ENCODE measurements at regions not wholly inside any gene's neighbourhood (a gene's known extent, or its start where the extent isn't known, plus 50 kb on each side); places are given as distances from the start of the nearest gene placed in this dataset.
"Not testable (repeated sequence)": the region's sequence is repeated elsewhere in the genome, so short reads cannot be mapped to it uniquely, and the experiment has no call there.

DNA sequence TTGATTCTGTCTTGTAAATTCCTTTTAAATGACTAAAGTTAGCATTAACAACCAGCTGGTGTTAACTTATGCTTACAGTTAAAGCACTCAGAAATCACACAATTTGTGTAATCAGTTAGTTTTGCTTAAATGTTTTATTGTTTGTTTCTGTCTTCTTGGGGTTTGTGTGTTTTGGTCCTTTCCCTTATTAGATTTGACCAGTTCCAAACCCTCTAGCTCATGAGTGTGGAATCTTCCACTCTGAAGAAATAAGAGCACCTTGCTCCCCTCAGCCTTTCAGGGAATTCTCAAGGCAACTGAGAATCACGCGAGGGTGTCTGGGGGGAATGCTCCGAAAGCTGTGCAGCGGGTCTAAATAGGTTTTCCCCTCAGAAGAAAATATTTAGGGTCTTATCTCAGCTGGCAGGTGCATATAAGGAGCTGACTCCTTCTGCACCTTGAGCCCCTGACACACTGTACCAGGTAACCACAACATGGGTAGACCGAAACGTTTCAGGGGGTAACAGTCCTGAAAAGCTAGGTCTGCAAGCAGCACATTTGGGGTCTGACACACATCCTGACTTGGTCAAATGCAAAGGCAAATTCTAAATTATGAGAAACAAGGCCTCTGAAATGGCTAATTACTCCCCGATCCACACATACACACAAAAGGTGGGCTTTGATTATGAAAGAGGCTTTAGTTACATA is 188.1 kb upstream of the ETV3 start:
- H3K79me2 ChIP-seq (ENCODE audit: insufficient read depth, low read length), result no peaks in the 10 kb centered on the region
- TF ChIP-seq, protein P1, sequence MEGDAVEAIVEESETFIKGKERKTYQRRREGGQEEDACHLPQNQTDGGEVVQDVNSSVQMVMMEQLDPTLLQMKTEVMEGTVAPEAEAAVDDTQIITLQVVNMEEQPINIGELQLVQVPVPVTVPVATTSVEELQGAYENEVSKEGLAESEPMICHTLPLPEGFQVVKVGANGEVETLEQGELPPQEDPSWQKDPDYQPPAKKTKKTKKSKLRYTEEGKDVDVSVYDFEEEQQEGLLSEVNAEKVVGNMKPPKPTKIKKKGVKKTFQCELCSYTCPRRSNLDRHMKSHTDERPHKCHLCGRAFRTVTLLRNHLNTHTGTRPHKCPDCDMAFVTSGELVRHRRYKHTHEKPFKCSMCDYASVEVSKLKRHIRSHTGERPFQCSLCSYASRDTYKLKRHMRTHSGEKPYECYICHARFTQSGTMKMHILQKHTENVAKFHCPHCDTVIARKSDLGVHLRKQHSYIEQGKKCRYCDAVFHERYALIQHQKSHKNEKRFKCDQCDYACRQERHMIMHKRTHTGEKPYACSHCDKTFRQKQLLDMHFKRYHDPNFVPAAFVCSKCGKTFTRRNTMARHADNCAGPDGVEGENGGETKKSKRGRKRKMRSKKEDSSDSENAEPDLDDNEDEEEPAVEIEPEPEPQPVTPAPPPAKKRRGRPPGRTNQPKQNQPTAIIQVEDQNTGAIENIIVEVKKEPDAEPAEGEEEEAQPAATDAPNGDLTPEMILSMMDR (IDR thresholded peaks at IDR 0.05; ENCODE audit: insufficient read depth, low read depth, low read length), result no peak
- TF ChIP-seq EZH2 (IDR thresholded peaks at IDR 0.05; ENCODE audit: insufficient read depth, low read length), result no peak
- no peak overlapping the region for H3K9ac ChIP-seq (ENCODE audit: low read length)
- H2AFZ ChIP-seq (ENCODE audit: low read depth, low read length), result no peak overlapping the region
- Mint-ChIP-seq H3K4me3 (ENCODE audit: unreplicated experiment) (no peak overlapping the region), H3K27ac (ENCODE audit: unreplicated experiment) (no peak overlapping the region), H3K4me1 (ENCODE audit: low read depth, unreplicated experiment) (peaks cover 4% of the 10 kb centered on the region), H3K9me3 (ENCODE audit: unreplicated experiment) (no peaks in the 10 kb centered on the region), H3K36me3 (ENCODE audit: low read depth, unreplicated experiment) (no peaks in the 10 kb centered on the region), H3K27me3 (ENCODE audit: low read depth, unreplicated experiment) (no peaks in the 10 kb centered on the region)
- H3K4me1 ChIP-seq (ENCODE audit: insufficient read depth, low read length), result no peaks in the 10 kb centered on the region
- H3K27me3 ChIP-seq (ENCODE audit: insufficient read depth, low read length), result peaks cover 2% of the 10 kb centered on the region
- H3K4me3 ChIP-seq (ENCODE audit: insufficient read depth, low read depth, low read length), result no peak overlapping the region
- no peaks in the 10 kb centered on the region for H4K20me1 ChIP-seq (ENCODE audit: insufficient read depth, low read length)
- H3K27ac ChIP-seq (ENCODE audit: low read depth, low read length), result no peak overlapping the region
- no peaks in the 10 kb centered on the region for H3K9me3 ChIP-seq (ENCODE audit: insufficient read depth, low read depth, low read length)
- FAIRE-seq, result no peak
- DNase-seq (ENCODE audit: low read depth), result no peak
- no peaks in the 10 kb centered on the region for H3K36me3 ChIP-seq (ENCODE audit: insufficient read depth, low read length)
- no peak overlapping the region for H3K4me2 ChIP-seq (ENCODE audit: low read length)

DNA sequence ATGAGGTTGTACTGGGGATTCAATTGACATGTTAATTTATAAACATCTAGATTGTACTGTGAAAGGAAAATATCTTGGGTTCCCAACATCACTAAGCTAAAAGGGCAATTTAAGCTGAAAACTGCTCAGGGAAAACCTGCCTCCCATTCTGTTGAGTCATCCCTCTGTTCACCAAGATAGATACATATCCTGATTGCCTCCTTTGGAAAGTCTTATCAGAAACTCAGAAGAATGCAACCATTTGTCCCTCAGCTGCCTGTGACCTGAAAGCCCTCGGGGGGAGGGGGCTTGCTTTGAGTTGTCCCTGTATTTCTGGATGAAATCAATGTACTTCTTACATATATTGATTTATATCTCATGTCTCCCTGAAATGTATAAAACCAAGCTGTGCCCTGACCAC is 187.0 kb upstream of the ETV3 start:
- no peaks in the 10 kb centered on the region for H3K4me1 ChIP-seq (ENCODE audit: insufficient read depth, low read length)
- no peaks in the 10 kb centered on the region for H3K36me3 Mint-ChIP-seq (ENCODE audit: low read depth, unreplicated experiment)
- no peak overlapping the region for H3K4me3 ChIP-seq (ENCODE audit: insufficient read depth, low read depth, low read length)
- no peaks in the 10 kb centered on the region for H3K79me2 ChIP-seq (ENCODE audit: insufficient read depth, low read length)
- peaks cover 2% of the 10 kb centered on the region for H3K27me3 ChIP-seq (ENCODE audit: insufficient read depth, low read length)
- no peak for FAIRE-seq
- H3K4me3 Mint-ChIP-seq (ENCODE audit: unreplicated experiment), result no peak overlapping the region
- no peak overlapping the region for H3K27ac ChIP-seq (ENCODE audit: low read depth, low read length)
- H3K27ac Mint-ChIP-seq (ENCODE audit: unreplicated experiment), result no peak overlapping the region
- no peak overlapping the region for H3K9ac ChIP-seq (ENCODE audit: low read length)
- H4K20me1 ChIP-seq (ENCODE audit: insufficient read depth, low read length), result no peaks in the 10 kb centered on the region
- H3K27me3 Mint-ChIP-seq (ENCODE audit: low read depth, unreplicated experiment), result no peaks in the 10 kb centered on the region
- no peaks in the 10 kb centered on the region for H3K36me3 ChIP-seq (ENCODE audit: insufficient read depth, low read length)
- TF ChIP-seq EZH2 (IDR thresholded peaks at IDR 0.05; ENCODE audit: insufficient read depth, low read length), result no peak
- TF ChIP-seq, protein P1 (IDR thresholded peaks at IDR 0.05; ENCODE audit: insufficient read depth, low read depth, low read length), result no peak
- H3K4me2 ChIP-seq (ENCODE audit: low read length), result no peak overlapping the region
- H3K9me3 Mint-ChIP-seq (ENCODE audit: unreplicated experiment), result peaks cover 3% of the 10 kb centered on the region
- H3K4me1 Mint-ChIP-seq (ENCODE audit: low read depth, unreplicated experiment), result peaks cover 4% of the 10 kb centered on the region
- H3K9me3 ChIP-seq (ENCODE audit: insufficient read depth, low read depth, low read length), result no peaks in the 10 kb centered on the region
- no peak for DNase-seq (ENCODE audit: low read depth)
- no peak overlapping the region for H2AFZ ChIP-seq (ENCODE audit: low read depth, low read length)

DNA sequence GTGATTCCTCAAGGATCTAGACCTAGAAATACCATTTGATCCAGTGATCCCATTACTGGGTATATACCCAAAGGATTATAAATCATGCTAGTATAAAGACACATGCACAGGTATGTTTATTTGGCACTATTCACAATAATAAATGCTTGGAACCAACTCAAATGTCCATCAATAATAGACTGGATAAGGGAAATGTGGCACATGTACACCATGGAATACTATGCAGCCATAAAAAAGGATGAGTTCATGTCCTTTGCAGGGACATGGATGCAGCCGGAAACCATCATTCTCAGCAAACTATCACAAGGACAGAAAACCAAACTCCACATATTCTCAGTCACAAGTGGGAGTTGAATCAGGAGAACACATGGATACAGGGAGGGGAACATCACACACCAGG is 183.8 kb upstream of the ETV3 start:
- H3K36me3 ChIP-seq (ENCODE audit: insufficient read depth, low read length); H3K79me2 ChIP-seq (ENCODE audit: insufficient read depth, low read length); H3K9ac ChIP-seq (ENCODE audit: low read length); H3K4me3 ChIP-seq (ENCODE audit: insufficient read depth, low read depth, low read length); H2AFZ ChIP-seq (ENCODE audit: low read depth, low read length); H3K27me3 ChIP-seq (ENCODE audit: insufficient read depth, low read length); H3K4me3 Mint-ChIP-seq (ENCODE audit: unreplicated experiment); H3K27ac ChIP-seq (ENCODE audit: low read depth, low read length); H3K27ac Mint-ChIP-seq (ENCODE audit: unreplicated experiment); H3K4me1 Mint-ChIP-seq (ENCODE audit: low read depth, unreplicated experiment); H3K4me1 ChIP-seq (ENCODE audit: insufficient read depth, low read length); FAIRE-seq; H3K4me2 ChIP-seq (ENCODE audit: low read length); H4K20me1 ChIP-seq (ENCODE audit: insufficient read depth, low read length); H3K9me3 ChIP-seq (ENCODE audit: insufficient read depth, low read depth, low read length); DNase-seq (ENCODE audit: low read depth); H3K27me3 Mint-ChIP-seq (ENCODE audit: low read depth, unreplicated experiment); H3K36me3 Mint-ChIP-seq (ENCODE audit: low read depth, unreplicated experiment): not testable (repeated sequence)
- H3K9me3 Mint-ChIP-seq (ENCODE audit: unreplicated experiment), result peaks cover 26% of the 10 kb centered on the region
